ENCODE measurements at regions not wholly inside any gene's neighbourhood (a gene's known extent, or its start where the extent isn't known, plus 50 kb on each side); places are given as distances from the start of the nearest gene placed in this dataset.
A peak's percentile ranks its signal among the peaks of the same experiment; 100 is the strongest.
"Not testable (repeated sequence)": the region's sequence is repeated elsewhere in the genome, so short reads cannot be mapped to it uniquely, and the experiment has no call there.

DNA sequence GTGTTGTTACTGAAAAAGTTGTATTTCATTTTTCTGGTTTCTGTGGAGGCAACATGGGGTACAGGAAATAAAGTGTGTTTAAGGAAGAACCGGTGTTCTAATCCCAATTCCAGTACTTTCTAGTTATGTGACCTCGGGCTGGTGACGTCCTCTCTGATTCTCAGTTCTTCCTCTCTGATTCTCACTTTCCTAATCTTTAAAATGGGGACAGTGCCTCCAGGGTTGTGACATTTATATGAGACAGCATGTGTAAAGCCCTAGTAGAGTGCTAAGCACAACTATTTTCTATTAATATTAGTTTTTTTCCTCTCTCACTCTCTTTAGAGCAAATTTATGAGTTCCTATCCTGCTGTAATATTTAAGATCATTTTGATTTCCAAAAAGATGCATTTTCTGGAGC is 50.9 kb upstream of the PTPDC1 start:
- no peak for DNase-seq (ENCODE audit: low read depth)

- no peak for DNase-seq (ENCODE audit: low read depth)
These were observed 52.3 kb upstream of the PTPDC1 start for GRCh38 chr9:94031946-94032345.

DNA sequence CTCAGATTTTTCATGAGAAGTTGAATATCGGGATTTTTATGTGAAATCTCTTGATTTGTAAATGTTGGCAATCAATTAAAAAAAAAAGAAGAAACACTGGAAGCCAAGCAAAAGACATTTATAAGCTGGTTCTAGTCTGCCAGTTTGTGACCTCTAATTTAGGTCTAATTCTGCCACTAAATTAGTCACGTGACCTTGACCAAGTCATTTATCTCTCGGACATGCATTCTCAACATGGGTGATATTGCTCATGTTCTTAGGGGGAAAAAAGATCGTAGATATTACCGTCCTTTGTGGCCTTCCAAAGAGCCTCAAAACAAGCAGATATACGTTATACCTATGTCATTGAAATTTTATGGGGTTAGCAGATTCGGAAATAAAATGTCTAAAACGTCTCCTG is 52.9 kb upstream of the PTPDC1 start:
- DNase-seq (ENCODE audit: low read depth), result no peak

GRCh38 chr9:94030318-94031179 is 53.7 kb upstream of the PTPDC1 start:
- DNase-seq (ENCODE audit: low read depth), result peak; percentile 79

DNA sequence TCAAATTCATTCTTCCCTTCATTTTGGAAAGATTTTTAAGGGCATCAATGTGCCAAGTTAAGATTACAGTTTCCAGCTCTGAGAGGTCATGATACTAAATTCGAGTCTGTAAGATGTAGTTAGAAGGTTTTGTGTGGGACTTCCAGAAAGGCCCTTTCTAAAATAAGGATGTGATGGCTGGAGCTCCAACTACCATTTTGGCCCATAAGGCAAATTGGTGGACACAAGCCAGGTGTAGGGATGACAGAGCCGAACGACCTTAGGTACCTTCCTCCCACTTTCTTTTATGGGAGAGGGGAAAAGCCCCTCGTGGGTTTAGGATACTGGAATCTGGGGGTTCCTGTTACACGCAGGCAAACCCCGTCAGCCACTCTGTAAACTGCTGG is 54.3 kb upstream of the PTPDC1 start:
- DNase-seq (ENCODE audit: low read depth), result no peak

DNA sequence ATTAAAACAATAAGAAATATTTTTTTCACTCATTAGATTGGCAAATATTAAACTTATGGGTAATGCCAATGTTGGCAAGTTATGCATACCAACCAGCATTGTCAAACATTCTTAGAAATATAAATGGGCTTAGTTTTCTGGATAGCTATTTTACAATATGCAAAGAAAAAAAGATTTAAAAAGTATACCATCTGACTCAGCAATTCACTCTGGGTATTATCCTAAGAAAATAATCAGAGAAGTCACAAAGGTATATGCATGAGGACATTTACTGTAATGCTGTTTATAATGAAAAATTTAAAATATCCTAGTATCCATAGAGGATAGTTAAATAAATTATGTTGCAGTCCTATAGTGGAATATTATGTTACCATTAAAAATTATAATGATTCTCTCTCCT is 57.4 kb upstream of the PTPDC1 start:
- no peak for DNase-seq (ENCODE audit: low read depth)

DNA sequence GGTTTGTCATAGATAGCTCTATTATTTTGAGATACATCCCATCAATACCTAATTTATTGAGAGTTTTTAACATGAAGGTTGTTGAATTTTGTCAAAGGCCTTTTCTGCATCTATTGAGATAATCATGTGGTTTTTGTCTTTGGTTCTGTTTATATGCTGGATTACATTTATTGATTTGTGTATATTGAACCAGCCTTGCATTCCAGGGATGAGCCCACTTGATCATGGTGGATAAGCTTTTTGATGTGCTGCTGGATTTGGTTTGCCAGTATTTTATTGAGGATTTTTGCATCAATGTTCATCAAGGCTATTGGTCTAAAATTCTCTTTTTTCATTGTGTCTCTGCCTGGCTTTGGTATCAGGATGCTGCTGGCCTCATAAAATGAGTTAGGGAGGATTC is 61.8 kb upstream of the PTPDC1 start:
- not testable (repeated sequence) for DNase-seq (ENCODE audit: low read depth)

DNA sequence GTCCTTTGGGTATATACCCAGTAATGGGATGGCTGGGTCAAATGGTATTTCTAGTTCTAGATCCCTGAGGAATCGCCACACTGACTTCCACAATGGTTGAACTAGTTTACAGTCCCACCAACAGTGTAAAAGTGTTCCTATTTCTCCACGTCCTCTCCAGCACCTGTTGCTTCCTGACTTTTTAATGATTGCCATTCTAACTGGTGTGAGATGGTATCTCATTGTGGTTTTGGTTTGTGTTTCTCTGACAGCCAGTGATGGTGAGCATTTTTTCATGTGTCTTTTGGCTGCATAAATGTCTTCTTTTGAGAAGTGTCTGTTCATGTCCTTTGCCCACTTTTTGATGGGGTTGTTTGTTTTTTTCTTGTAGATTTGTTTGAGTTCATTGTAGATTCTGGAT is 63.4 kb upstream of the PTPDC1 start:
- DNase-seq (ENCODE audit: low read depth), result not testable (repeated sequence)

GRCh38 chr9:94018628-94019027 is 63.5 kb upstream of the BARX1 start:
- no peak for DNase-seq (ENCODE audit: low read depth)

GRCh38 chr9:94017939-94018531 is 62.9 kb upstream of the BARX1 start:
- no peak for DNase-seq (ENCODE audit: low read depth)

DNA sequence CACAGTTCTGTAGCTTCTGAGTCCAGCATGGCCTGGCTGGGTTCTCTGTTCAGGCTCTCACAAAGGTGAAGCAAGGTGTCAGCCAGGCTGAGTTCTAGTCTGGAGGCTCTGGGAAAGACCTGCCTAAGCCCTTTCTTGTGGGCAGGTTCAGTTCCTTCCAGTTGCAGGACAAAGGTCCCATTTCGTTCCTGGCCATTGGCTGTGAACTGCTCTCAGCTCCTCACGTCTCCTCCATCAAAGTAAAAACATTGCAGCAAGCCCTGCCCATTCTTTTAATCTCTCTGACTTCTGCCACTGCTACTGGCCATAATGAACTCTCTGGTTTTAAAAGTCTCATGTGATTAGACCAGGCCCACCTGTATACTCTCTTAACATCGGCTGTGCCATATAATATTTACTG is 61.6 kb upstream of the BARX1 start:
- DNase-seq (ENCODE audit: low read depth), result no peak

DNA sequence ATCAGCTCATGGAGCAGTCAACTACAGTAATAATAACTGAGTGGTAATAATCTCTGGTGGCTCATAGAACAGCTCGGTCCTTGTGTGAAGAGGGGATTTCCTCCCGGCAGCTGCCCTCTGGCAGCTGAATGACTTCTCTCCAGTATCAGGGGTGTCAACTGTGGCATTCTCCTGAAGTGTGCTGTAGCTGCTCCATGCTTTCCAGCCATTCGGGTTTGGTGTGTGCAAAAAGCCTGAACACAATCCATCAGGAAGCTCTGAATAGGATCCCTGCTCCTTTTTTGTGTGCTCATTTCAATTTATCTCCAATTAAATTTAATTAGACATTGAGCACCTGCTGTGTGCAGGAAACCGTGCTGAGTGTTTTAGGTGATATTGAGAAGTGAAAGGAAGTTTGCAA is 59.8 kb upstream of the BARX1 start:
- DNase-seq (ENCODE audit: low read depth), result no peak

DNA sequence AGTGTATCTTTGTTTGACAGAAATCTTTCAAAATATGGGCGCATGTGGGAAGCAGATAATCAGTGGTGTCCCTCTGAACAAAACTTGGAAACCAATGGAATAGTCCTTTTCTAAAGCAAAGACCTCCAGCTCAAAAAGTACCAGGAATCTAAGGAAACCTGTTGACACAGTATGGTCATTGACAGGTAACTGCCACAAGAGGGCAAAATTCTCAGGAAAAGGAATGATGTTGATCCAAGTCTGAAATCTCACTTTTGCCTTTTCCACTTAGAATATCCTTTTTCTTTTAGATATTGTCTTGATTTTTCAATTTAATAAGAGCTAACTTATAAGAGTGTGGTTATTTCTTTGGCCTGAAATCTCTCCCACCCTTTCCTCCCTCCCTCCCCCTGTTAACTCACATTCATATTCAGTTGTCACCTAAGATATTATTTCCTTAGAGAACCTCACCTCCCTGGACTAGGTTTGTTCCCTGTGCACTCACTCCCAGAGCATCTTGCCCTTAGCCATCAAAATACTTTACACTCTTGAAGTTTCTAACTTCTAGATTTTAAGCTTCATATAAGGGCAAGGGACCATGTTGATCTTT is 59.0 kb upstream of the BARX1 start:
- no peak for DNase-seq (ENCODE audit: low read depth)

DNA sequence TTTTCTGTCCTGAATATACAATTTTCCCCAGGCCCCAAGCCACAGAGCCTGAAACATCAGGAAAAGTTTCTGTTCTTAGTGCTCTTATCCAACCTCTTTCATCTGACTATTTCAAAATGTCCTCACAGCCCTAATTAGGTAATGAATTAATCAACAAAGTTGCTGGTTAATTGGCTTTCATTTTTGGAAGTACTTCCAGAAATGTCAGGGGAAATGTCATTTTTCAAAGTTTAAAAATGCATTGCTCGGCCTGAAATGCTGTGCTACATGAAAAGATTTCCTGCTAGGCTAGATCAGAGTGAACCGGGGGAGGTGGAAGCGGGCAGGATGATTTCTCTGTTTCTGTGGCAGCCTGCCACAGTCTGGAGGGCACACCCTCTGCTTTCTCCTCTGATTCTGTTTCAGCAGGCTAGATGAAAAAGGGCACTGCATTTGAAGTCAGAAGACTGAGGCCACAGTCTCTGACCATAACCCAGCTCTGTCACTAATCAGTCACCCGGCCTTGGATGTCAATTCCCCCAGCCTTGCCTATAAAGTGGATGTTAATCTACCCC is 55.9 kb upstream of the BARX1 start:
- DNase-seq (ENCODE audit: low read depth), result no peak

DNA sequence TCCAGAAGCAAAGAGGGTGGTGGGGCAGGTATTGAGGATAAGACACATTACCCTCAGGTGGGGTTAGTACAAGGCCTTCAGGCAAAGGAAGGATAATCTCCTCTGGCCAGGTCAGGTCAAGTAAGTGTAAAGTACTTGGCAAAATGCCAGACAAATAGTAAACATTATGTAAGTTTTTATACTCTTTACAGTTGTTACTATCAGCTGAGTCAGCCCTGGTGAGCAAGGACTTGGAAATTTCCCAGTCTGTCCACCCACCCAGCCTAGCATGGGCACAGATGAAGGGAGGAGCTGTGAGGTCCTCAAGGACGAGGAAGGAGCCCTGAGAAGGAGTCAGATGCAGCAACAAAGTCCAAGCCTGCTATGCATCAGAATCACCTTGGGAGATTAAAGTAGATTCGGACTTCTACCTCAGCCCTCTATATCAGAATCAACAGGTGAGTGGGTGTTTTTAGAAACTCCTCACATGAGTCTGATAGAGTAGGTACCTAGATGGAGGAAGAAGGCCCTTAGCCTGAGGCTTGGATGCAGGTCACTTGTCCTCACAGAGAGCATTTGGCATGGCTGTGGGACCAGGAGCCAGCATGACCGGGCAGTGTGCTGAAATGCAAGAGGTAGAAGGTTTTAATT is 50.2 kb upstream of the BARX1 start:
- DNase-seq (ENCODE audit: low read depth), result no peak
